VCaP (cell line): ENCODE measurements at regions not wholly inside any gene's neighbourhood (a gene's known extent, or its start where the extent isn't known, plus 50 kb on each side); places are given as distances from the start of the nearest gene placed in this dataset.

Experiments used
- H3K27ac ChIP-seq: fragments of 450-650 bp; 2 replicates; pipeline ENCODE4 v1.5.1; 2017
- TF ChIP-seq, protein P1 (sequence below): fragments of 450-650 bp; conservative IDR thresholded peaks from 2 replicates; pipeline ENCODE4 v1.5.1; 2017; ENCODE audit warnings: mild to moderate bottlenecking, moderate library complexity

DNA sequence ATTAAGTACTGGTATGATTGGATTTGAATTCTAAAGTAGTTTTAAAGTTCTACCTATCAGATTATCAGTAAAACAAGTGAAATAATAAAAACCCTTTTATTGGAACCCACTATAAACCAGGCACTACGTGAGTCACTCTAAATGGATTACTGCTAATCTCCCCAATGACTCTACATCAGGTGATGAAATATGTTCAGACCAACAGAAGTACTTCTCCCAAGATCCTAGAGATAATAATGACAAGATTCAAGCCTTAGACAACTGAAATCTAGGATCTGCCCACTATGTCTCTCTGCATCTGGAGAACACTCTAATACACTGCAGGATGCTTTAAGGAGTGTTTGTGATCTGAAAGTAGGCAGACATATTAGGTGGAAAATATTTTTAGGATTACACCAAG, 652.1 kb upstream of the CHORDC1 start:
- TF ChIP-seq, protein P1, sequence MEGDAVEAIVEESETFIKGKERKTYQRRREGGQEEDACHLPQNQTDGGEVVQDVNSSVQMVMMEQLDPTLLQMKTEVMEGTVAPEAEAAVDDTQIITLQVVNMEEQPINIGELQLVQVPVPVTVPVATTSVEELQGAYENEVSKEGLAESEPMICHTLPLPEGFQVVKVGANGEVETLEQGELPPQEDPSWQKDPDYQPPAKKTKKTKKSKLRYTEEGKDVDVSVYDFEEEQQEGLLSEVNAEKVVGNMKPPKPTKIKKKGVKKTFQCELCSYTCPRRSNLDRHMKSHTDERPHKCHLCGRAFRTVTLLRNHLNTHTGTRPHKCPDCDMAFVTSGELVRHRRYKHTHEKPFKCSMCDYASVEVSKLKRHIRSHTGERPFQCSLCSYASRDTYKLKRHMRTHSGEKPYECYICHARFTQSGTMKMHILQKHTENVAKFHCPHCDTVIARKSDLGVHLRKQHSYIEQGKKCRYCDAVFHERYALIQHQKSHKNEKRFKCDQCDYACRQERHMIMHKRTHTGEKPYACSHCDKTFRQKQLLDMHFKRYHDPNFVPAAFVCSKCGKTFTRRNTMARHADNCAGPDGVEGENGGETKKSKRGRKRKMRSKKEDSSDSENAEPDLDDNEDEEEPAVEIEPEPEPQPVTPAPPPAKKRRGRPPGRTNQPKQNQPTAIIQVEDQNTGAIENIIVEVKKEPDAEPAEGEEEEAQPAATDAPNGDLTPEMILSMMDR: no peak
- H3K27ac ChIP-seq: no peak overlapping the region

DNA sequence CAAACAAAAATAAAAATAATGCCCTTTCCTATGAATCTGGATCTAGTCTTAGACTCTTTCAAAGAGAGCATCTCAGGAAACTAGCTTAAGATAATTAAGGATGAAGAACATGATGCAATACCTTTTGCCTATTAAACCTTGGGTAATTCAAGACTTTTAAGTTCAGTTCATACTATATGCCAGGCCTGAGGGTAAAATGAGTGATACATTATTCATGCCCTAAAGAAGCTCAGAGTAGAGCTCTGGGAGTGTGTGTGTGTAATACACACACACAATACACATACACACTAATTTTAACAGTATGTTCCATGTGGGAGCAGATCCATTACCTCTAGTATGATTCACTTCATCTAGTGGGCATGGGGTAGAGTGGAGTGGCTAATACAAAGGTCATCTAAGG, 651.4 kb upstream of the CHORDC1 start:
- no peak overlapping the region for H3K27ac ChIP-seq
- TF ChIP-seq, protein P1: no peak

GRCh38 chr11:90867416-90867815, 644.6 kb upstream of the CHORDC1 start:
- TF ChIP-seq, protein P1: no peak
- no peak overlapping the region for H3K27ac ChIP-seq

- TF ChIP-seq, protein P1: no peak
These were observed 633.9 kb upstream of the CHORDC1 start for GRCh38 chr11:90856790-90857189.

GRCh38 chr11:90855531-90855930, 632.7 kb upstream of the CHORDC1 start:
- TF ChIP-seq, protein P1: no peak
- no peak overlapping the region for H3K27ac ChIP-seq

More at GRCh38 chr11:90856790-90857189, 633.9 kb upstream of the CHORDC1 start:
- no peak overlapping the region for H3K27ac ChIP-seq

- no peak overlapping the region for H3K27ac ChIP-seq
- TF ChIP-seq, protein P1: no peak
These were observed 628.3 kb upstream of the CHORDC1 start for GRCh38 chr11:90851196-90851595.

- TF ChIP-seq, protein P1: no peak
- no peak overlapping the region for H3K27ac ChIP-seq
These were observed 626.5 kb upstream of the CHORDC1 start for GRCh38 chr11:90849312-90849711.
